ENCODE measurements at regions not wholly inside any gene's neighbourhood (a gene's known extent, or its start where the extent isn't known, plus 50 kb on each side); places are given as distances from the start of the nearest gene placed in this dataset.
"Not testable (repeated sequence)": the region's sequence is repeated elsewhere in the genome, so short reads cannot be mapped to it uniquely, and the experiment has no call there.

DNA sequence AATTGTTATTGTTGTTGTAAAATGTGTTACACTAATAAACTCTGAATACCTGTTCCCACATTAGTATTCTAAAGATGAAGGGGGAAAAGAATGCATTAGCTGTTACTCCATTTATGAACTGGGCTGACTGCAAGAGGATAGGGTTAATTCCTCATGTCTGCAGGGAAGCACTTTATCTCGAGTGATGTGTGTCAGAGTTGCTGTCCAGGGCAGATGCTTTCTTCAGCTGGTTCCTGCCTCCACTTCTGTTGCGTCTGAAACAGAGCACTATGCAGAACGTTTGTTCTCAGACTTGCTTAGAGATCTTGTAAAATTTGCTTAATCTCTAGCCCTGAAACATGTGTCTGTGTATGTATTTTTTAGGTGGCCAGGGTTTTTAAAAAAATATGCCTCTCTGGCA is 318.8 kb downstream of the SPRY2 start:
- DNase-seq, result no peak

DNA sequence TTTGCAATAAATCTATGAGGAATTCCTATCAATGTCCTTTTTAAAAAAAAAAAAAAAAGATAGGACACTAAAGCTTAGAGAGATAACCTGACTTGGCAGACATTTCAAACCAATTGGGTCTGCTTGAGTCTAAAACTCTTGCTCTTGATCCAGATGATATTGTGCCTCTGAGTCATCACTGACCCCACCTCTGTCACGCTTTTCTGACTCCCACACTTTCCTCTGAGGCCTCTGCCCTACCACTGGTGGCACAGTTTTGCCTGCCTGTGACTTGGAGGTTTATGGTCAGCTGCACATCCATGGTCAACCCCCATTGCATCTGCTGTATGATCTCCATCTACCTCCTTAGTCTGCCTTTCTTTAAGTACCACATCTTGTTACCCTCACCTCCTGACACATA is 328.7 kb downstream of the SPRY2 start:
- no peak for DNase-seq

DNA sequence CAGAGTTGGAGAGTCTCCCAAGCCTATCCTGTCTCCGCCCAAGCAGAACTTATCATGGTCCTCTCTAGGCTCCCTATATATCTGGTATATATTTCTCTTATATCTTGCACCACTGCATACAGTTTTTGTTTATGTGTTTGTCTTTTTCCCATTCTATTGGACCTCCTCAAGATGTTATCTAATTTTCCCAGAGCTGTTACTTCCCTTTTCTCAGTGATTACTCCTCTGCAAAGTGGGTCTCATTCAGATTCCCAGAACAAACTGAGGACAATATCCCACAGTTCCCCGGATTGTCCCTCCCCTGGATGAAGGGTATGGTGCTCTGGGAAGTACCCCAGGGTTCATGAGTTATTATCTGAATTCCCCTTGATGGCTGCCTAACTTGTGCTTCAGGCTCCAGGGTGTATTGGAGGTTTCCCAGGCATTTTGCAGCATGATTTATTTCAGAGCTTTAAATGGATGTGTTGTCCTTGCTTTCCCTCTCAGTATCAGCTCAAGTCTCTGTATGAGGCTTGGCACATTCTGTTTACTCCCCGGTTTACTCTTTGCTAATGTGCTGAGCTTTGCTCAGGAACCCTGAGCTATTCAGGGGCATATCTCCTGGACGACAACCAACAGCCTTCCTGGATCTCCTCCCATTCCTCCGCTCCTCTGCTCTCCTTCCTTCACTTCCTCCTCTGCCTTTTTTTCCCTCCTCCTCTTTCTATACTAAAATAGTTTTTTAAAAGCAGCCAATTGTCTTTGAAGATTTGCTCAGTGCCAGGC is 329.3 kb downstream of the SPRY2 start:
- no peak for DNase-seq

DNA sequence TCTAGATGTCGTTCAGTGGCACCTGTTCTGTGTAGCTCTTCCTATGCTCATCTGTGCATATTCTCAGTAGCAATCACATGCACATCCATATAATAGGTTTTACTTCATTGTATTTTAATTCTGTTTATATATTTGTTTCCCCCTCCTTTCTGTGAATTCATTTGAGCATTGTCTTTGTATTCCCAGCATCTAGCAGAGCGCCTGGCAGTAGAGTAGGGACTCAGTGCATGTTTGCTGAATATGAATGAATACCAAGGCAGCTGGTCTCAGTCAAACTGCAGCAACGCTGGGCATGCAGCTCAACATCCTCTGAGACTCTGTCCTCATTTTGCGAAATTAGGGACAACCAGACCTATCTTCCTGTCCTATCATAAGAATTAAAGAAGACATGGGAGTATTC is 330.1 kb downstream of the SPRY2 start:
- no peak for DNase-seq

DNA sequence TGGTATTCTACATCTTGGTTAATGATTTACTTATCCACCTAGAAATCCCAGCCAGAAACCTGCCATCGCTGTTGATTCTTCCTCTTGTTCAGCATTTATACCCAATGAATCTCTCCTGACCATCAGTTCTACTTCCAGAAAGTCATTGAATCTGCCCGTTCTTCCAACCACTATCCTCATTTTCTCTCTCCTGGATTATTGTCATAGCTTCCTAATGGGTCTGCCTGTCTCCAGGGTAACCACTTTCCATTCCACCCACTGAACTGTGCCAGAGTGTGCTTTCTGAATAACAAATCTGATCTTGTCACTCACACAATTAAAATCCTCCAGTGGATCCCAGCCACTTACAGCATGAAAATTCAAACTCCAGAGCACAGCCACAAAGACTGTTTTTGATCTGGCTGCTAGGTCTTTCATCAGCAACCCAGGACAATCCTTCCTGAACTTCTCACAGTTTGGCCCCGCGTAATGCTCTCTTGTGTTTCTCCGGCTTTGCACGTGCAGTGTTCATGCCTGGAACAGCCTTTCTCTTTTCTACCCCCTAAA is 330.6 kb downstream of the SPRY2 start:
- no peak for DNase-seq

DNA sequence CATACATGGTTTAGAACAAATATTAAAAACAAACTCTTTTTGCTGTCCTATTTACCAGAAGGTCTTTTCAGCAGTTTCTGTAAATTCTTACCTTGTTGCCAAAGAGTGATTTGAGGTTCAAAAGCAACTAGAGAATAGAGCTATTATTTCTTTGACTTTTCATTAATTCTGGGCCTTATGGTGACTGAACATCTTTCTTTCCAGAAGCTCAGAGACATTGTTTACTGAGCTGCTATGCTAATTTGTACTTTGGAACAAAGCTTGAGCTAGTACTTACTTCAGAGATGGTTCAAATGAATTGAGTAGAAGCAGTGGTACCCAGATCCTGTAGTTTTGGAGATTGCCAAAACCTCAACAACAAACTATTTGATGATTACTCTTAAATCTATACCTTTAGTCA is 331.2 kb downstream of the SPRY2 start:
- no peak for DNase-seq

DNA sequence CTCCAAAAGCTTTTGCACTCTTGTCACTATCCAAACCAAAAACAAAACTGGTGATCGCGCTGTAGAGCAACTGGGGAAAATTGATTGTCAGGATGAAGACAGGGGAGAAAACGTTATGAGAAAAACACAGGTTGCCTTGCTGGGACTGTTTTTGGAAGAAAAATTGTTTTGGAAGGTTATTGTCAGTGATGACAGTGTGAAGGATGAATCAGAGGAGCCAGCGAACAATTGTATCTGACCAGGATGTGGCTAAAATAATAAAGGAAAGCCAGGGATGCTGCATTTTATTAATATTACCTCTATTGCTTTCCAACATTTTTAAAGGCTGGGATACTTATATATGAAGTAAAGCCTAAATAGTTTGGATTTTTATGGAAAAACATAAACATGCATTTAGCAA is 334.0 kb downstream of the SPRY2 start:
- no peak for DNase-seq

DNA sequence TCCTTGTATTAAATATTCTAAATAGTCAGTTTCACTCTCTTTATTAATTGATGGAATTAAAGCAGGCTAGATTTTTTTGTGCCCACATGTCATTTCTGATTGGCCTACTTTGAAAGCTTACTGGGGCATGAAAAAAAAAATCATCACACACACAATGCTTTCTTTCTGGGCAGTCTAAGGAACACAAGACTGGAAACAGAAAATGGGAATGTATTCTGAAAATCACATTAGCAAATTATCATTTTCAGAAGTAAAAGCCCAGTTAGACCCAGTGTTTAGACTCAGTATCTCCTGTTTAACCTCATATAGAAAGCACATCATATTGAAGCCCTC is 339.4 kb downstream of the SPRY2 start:
- no peak for DNase-seq

DNA sequence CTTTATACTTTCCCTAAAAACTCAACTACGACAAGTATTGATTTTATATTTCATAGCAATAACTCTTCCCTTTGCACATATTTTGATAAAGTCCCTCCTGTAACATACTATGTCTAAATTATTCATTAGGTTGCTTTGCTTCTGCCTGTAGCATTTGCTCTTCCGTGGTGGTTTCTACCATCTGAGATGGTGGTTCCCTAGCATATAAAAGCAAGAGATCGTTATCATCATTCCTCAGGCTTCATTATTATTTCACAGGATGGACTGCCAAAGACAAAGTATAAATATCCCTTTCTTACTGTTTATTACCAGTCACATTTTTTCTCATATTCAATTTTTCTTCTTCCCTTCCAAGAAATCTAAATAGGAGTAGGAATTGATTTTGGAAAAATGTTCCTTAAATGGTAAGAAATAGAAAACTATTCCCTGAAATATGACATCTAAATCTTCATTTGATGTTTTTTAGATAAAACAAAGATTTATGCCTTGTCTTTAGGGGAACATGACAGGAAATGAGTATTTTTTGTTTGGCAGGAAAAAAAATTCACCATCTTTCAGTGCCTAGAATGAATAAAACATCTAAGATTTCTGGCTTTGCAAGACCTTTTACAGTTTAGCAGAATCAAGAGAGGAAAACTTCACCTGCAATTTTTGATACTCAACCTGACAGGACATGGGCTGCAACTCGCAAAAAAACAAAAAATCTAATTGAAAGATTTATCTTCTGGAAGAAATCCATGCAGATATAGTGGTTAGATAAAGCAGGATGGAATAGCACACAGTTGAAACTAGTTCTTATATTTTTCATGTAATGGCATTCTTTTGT is 340.0 kb downstream of the SPRY2 start:
- DNase-seq, result no peak

DNA sequence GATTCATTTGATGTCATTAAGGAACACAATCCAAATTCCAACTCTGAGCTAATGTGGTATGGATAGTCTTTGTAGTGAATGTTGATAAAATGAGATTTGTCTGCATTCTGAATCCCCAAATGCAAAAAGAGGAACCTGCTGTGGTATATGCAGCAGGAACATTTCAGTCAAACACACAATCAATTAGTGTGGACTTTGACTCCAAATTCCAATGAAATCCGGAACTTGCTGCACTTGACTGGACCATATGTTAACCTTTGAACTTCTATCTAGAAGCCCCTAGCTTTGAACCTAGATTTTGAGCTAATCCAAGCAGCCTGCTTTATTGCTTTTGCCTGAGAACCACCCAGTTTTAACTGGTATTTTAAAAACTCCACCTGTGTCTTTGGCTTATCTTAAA is 341.3 kb downstream of the SPRY2 start:
- no peak for DNase-seq

DNA sequence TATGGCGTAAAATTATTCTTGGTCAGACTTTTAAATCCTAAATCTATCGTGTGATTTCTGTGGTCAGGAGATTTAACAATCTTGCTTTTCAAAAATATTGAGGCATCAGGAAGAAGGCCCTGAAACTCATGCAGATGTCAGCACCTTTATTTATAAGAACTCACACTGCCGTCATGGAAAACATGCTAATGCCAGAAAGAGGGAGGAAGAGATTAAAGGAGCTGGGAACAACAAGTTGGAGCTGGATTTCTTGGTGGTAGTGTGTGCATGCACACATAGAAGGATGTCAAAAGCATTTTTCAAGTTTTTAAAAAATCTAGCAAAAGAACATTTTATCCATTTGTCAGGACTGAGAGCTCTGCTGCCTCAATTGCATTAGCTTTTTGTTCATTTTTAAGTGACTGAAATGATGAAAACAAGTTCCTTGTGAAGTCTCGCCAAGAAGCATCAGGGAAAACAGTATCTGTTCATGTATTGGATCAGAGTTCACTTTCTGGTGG is 342.5 kb downstream of the SPRY2 start:
- no peak for DNase-seq

DNA sequence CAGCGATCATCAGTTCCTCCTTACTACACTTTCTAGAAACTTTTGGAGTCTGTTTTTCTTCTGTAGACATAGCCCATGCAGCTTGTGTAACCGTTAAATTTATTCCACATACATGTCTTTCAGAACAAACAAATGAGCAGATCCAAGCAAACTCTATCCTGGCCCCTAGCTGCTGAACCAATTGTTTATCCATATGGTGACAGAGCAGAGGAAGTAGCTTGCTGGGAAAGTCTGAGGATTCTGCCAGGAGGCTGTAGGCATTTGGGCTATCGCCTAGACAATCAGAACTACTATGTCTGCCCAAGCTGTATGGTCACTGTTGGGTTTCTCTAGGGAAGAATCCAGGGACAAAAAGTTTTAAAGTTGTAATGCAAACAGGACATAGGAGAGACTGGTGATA is 343.7 kb downstream of the SPRY2 start:
- DNase-seq, result no peak

DNA sequence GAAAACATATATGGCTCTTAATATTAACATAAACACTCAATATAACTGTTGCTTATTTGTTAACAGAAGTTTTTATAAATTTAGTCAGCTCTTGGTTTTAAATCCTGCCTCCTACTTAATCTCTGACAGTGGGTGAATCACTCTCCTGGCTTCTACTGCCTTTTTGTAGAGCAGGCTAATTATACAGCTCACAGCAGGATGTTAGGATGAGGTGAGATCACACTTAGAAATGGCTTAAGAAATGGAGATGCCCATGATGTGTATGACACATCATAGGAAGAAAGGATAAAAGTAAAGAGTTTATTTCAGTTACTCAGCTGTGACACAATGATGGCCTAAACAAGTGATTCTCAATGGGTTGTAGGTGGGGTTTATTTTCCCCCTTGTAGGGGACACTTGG is 345.6 kb downstream of the SPRY2 start:
- no peak for DNase-seq

DNA sequence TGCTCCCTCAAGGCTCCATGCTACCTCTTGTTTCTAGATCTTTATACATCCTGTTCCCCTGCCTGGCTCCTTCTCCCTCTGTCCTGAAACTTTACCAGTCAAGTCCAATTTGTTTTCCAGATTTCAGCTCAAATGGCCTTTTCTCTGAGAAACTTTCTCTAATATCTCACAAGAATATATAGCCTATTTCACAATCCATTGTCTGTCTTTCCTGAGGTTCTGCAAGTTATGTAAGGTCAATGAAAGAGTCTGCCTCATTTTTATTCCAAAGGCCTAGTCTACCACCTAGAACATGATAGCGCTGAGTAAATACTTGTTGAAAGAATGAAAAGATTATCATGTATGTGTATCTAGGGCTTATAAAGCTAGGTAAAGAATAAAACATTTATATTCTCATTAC is 348.8 kb downstream of the SPRY2 start:
- DNase-seq, result no peak

DNA sequence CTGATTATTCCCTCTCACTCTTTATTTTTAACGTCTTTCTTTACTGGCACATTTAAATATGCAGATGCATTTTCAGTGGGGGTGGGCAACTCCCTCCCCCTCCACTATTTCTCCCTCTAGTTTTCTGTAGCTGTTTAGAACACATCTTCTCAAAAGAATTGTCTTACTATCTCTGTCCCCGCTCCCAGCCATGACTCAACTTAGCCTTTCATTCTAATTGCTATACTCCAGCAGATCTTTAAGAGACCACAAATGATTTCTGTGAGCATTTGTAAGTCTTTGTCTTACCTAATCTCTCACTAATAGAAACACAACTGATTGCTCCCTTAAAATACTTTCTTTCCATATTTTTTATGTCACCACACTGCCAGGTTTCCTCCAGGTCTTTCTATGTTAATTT is 350.9 kb downstream of the SPRY2 start:
- no peak for DNase-seq

DNA sequence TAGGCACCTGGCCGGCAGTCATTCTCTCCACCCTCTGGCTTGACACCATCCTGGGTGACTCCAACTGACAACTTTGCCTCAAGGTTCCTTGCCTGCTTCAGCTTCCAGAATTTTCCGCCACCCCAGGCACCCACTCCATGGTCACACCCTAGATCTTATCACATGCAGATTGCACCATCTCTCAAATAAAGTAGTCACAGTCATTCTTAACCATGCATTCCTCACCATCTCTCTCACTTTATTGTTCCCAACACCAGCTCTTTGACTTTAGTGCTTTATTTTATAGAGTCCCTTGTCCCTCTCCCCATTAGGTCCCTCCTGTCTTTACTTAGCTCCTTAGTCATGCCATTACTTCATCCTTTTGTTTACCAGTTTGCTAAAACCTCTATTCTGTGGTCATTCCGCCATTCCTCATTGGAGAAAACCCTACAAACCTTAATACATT is 351.7 kb downstream of the SPRY2 start:
- no peak for DNase-seq

DNA sequence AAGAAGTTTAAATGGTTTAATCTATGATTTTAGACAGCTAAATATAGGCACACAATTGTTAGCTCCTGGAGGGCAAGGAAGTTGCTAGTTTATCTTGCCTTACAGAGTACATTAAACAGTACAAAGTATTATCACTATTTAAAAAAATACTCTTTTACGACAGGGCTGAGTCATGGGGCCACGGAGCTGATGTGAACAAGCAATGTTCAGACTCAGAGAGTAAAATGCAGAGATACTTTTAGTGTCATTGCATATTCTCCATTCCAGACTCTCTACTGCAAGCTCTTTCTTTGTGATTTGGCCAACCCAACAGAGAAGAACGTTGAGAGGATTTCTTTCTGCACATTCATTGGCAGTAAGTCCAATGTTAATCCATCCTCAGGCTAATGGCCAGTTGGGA is 352.4 kb downstream of the SPRY2 start:
- DNase-seq, result no peak

DNA sequence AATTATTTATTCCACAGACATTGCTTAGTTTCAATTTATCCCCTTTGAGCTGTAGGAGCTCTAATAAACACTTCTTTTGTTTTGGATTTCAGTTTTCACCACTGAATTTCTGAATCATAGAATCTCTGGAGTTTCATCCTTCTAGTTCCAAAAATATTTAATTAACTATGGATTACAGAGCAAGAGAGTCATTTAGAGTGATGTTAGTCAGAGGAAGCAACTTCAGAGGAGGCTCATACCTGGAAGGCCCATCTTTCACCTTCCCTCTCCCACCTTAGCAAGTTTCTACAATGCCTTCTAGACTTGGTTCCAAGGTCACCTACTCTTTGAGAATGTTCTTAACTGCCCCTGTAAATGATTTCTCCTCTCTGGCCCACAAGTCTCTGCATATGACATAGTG is 353.2 kb downstream of the SPRY2 start:
- DNase-seq, result no peak

DNA sequence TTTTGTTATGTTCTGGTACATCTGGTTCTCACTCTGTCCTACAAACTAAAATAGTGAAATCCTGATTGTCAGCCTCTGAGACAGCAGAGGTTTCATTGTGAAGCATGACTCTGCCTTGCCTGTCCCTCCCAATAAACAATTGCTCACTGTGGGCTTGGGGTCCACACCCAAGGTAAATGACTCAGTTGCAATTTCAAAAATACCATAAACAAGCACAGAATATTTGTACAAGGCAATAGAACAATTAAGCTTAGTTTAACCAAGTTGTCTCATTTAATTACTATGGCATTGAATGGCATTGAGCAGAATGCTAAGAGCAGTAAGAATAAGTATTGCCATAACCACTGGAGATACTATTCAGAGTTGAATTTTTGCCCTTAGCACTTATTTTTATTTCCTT is 353.6 kb downstream of the SPRY2 start:
- no peak for DNase-seq

DNA sequence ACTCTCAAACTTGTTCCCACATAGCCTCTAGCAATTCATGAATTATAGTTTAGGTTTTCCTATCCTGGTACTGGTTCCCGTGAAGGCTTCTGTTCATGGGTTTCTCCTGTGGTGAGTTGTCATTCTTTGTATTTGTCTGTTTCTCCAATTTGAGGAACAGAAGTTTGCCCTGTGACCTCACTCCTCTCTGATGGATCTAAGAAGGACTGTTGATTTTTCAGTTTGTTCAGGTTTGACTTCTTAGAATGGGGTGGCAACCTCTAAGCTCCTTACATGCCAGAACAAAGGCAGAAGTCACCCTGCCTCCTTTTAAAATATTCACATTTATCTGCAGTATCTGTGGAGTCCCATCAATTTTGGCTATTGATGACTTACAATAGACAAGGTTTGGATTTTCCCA is 354.0 kb downstream of the SPRY2 start:
- DNase-seq, result no peak

DNA sequence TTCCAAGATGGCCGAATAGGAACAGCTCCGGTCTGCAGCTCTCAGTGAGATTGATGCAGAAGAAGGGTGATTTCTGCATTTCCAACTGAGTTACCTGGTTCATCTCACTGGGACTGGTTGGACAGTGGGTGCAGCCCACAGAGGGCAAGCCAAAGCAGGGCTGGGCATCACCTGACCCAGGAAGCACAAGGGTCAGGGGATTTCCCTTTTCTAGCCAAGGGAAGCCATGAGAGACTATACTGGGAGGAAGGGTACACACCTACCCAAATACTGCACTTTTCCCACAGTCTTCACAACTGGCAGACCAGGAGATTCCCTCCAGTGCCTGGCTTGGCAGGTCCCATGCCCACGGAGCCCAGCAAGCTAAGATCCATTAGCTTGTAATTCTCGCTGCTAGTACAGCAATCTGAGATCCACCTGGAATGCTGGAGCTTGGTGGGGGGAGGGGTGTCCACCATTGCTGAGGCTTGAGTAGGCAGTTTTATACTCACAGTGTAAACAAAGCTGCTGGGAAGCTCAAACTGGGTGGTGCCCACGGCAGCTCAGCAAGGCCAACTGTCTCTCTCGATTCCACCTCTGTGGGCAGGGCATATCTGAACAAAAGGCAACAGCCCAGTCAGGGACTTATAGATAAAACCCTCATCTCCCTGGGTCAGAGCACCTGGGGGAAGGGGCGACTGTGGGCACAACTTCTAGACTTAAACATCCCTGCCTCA is 365.8 kb downstream of the SPRY2 start:
- not testable (repeated sequence) for DNase-seq

DNA sequence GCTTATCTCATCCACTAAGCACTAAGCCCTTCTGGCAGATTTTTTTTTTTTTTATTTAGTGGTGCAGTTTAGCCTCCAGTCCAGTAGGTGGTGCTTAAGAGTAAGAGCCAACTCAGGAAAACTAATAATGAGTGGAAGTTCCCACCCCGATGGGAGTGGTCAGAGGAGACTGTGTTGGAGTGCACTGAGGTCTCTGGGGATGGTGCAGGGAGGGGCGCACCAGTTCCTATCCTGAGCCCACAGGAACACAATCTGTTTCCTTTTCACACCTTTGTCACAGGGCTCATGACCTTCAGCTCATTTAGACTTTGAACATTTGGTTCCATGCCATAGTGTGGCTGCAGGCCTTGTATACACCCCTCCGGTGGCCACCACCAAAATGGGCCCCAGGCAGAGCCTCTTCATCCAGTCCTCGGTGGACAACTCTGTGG is 367.4 kb downstream of the SPRY2 start:
- DNase-seq, result no peak

DNA sequence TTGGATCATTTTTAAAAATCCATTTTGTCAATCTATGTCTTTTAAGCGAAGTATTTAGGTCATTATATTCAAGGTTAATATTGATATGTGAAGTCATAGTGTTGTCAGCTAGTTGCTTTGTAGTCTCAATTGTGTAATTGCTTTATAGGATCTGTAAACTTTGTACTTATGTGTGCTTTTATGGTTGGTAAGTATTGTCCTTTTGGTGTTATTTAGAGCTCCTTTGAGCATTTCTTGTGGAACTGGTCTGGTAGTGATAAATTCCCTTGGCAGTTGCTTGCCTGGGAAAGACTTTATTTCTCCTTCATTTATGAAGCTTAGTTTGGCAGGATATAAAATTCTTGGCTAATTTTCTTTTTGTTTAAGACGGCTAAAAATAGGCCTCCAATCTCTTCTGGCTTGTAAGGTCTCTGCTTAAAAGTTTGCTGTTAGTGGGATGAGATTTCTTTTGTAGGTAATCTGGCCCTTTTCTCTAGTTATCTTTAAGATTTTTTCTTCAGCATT is 368.8 kb downstream of the SPRY2 start:
- no peak for DNase-seq
